Neural progenitor cell (in vitro differentiated cells): ENCODE measurements at regions not wholly inside any gene's neighbourhood (a gene's known extent, or its start where the extent isn't known, plus 50 kb on each side); places are given as distances from the start of the nearest gene placed in this dataset.
"Not testable (repeated sequence)": the region's sequence is repeated elsewhere in the genome, so short reads cannot be mapped to it uniquely, and the experiment has no call there.

Source experiments
- DNase-seq: peaks from one replicate; pipeline ENCODE4 v3.0.0-alpha.2; 2016; ENCODE audit warnings: low spot score
- H2AFZ ChIP-seq: fragments of 200-600 bp; sonication (generic); replicated peaks from 2 replicates; pipeline ENCODE4 v1.6.1; 2016; ENCODE audit warnings: antibody characterized with exemption
- H3F3A ChIP-seq: fragments of 200-600 bp; sonication (generic); 2 replicates; pipeline ENCODE4 v1.6.1; 2016; ENCODE audit warnings: antibody characterized with exemption, low read depth
- H3K27ac ChIP-seq: fragments of 200-600 bp; sonication (generic); 2 replicates; pipeline ENCODE4 v1.5.1; 2016; ENCODE audit warnings: mild to moderate bottlenecking
- H3K27me3 ChIP-seq: fragments of 200-600 bp; sonication (generic); 2 replicates; pipeline ENCODE4 v1.6.1; 2016; ENCODE audit warnings: mild to moderate bottlenecking, moderate library complexity
- H3K36me3 ChIP-seq: fragments of 200-600 bp; sonication (generic); 2 replicates; pipeline ENCODE4 v1.5.1; 2016
- H3K4me1 ChIP-seq: fragments of 200-600 bp; sonication (generic); 2 replicates; pipeline ENCODE4 v1.6.1; 2016; ENCODE audit warnings: mixed run types
- H3K4me2 ChIP-seq: fragments of 200-600 bp; sonication (generic); 2 replicates; pipeline ENCODE4 v1.6.1; 2016
- H3K4me3 ChIP-seq: fragments of 200-600 bp; sonication (generic); 2 replicates; pipeline ENCODE4 v1.5.1; 2016
- H3K79me2 ChIP-seq: fragments of 200-600 bp; sonication (generic); 2 replicates; pipeline ENCODE4 v1.6.1; 2016; ENCODE audit warnings: low read depth
- H3K9ac ChIP-seq: fragments of 200-600 bp; sonication (generic); 2 replicates; pipeline ENCODE4 v1.6.1; 2016
- H3K9me3 ChIP-seq: fragments of 200-600 bp; sonication (generic); 2 replicates; pipeline ENCODE4 v1.5.1; 2016; ENCODE audit warnings: low read depth
- H4K20me1 ChIP-seq: fragments of 200-600 bp; sonication (generic); 2 replicates; pipeline ENCODE4 v1.6.1; 2016; ENCODE audit warnings: low read depth
- H3K27ac Mint-ChIP-seq: 3 replicates; pipeline ENCODE4 v1.8.0; 2021; ENCODE audit warnings: mixed read lengths
- H3K27me3 Mint-ChIP-seq: 2 replicates; pipeline ENCODE4 v1.8.0; 2022; ENCODE audit warnings: low read depth, mild to moderate bottlenecking, inconsistent platforms, moderate library complexity, mixed read lengths; ENCODE audit not compliant: insufficient read depth
- H3K36me3 Mint-ChIP-seq: 3 replicates; pipeline ENCODE4 v1.8.0; 2021; ENCODE audit warnings: mixed read lengths
- H3K4me1 Mint-ChIP-seq: 3 replicates; pipeline ENCODE4 v1.8.0; 2021; ENCODE audit warnings: mixed read lengths
- H3K4me3 Mint-ChIP-seq: 3 replicates; pipeline ENCODE4 v1.8.0; 2021; ENCODE audit warnings: mild to moderate bottlenecking, moderate library complexity, mixed read lengths
- H3K9me3 Mint-ChIP-seq: 3 replicates; pipeline ENCODE4 v1.8.0; 2020; ENCODE audit warnings: mixed read lengths
- EZH2 ChIP-seq: fragments of 200-600 bp; sonication (generic); IDR thresholded peaks from 2 replicates; pipeline ENCODE4 v1.6.1; 2017; ENCODE audit warnings: antibody characterized with exemption, mild to moderate bottlenecking, moderate library complexity
- EZH2phosphoT487 ChIP-seq: fragments of 200-600 bp; sonication (generic); IDR thresholded peaks from 2 replicates; pipeline ENCODE4 v1.6.1; 2017; ENCODE audit warnings: antibody characterized with exemption
- TF ChIP-seq, protein P1 (sequence below): fragments of 200-600 bp; sonication (generic); IDR thresholded peaks from 2 replicates; pipeline ENCODE4 v1.5.1; 2017; ENCODE audit warnings: antibody characterized with exemption, mild to moderate bottlenecking

GRCh38 chr14:71400871-71401321 lies 493.6 kb downstream of the PCNX1 start:
- Mint-ChIP-seq H3K4me1 (peaks cover 7% of the 10 kb centered on the region), H3K4me3 (no peak overlapping the region), H3K27me3 (no peaks in the 10 kb centered on the region), H3K9me3 (peaks cover 1% of the 10 kb centered on the region), H3K36me3 (peaks cover 8% of the 10 kb centered on the region), H3K27ac (no peak overlapping the region)
- Histone ChIP-seq H3K36me3 (no peaks in the 10 kb centered on the region), H3K4me2 (no peak overlapping the region), H3F3A (no peaks in the 10 kb centered on the region), H4K20me1 (no peaks in the 10 kb centered on the region), H3K4me3 (no peak overlapping the region), H3K9me3 (no peaks in the 10 kb centered on the region), H2AFZ (no peak overlapping the region), H3K27ac (no peak overlapping the region), H3K79me2 (peaks cover 51% of the 10 kb centered on the region), H3K9ac (no peak overlapping the region), H3K4me1 (peaks cover 11% of the 10 kb centered on the region), H3K27me3 (no peaks in the 10 kb centered on the region)
- TF ChIP-seq, protein P1, sequence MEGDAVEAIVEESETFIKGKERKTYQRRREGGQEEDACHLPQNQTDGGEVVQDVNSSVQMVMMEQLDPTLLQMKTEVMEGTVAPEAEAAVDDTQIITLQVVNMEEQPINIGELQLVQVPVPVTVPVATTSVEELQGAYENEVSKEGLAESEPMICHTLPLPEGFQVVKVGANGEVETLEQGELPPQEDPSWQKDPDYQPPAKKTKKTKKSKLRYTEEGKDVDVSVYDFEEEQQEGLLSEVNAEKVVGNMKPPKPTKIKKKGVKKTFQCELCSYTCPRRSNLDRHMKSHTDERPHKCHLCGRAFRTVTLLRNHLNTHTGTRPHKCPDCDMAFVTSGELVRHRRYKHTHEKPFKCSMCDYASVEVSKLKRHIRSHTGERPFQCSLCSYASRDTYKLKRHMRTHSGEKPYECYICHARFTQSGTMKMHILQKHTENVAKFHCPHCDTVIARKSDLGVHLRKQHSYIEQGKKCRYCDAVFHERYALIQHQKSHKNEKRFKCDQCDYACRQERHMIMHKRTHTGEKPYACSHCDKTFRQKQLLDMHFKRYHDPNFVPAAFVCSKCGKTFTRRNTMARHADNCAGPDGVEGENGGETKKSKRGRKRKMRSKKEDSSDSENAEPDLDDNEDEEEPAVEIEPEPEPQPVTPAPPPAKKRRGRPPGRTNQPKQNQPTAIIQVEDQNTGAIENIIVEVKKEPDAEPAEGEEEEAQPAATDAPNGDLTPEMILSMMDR: no peak
- TF ChIP-seq EZH2: no peak
- TF ChIP-seq EZH2phosphoT487: no peak
- no peak for DNase-seq

GRCh38 chr14:71402415-71402814 lies 495.2 kb downstream of the PCNX1 start:
- not testable (repeated sequence) for H3K4me3 ChIP-seq, H3K4me2 ChIP-seq, H3K9me3 Mint-ChIP-seq, H3K27me3 ChIP-seq, H3K9me3 ChIP-seq, H3K27me3 Mint-ChIP-seq, H3K27ac ChIP-seq, H3K4me1 Mint-ChIP-seq, H3K4me3 Mint-ChIP-seq, H3F3A ChIP-seq, H3K9ac ChIP-seq, H3K36me3 Mint-ChIP-seq, DNase-seq, H3K36me3 ChIP-seq, H4K20me1 ChIP-seq, H3K27ac Mint-ChIP-seq, H2AFZ ChIP-seq
- Histone ChIP-seq H3K4me1 (peaks cover 11% of the 10 kb centered on the region), H3K79me2 (peaks cover 52% of the 10 kb centered on the region)

- peaks cover 50% of the 10 kb centered on the region for H3K79me2 ChIP-seq
Measured at GRCh38 chr14:71403656-71404055, 496.4 kb downstream of the PCNX1 start.

GRCh38 chr14:71405676-71406075 lies 498.4 kb downstream of the PCNX1 start:
- H3K4me3 ChIP-seq: no peak overlapping the region

More at GRCh38 chr14:71403656-71404055, 496.4 kb downstream of the PCNX1 start:
- no peaks in the 10 kb centered on the region for H4K20me1 ChIP-seq
- no peak overlapping the region for H3K4me3 ChIP-seq
- H3F3A ChIP-seq: peaks cover 11% of the 10 kb centered on the region
- H3K9me3 Mint-ChIP-seq: peaks cover 3% of the 10 kb centered on the region
- TF ChIP-seq EZH2 (no peak), EZH2phosphoT487 (no peak)
- TF ChIP-seq, protein P1: no peak
- no peak overlapping the region for H3K27ac Mint-ChIP-seq
- no peaks in the 10 kb centered on the region for H3K9me3 ChIP-seq
- no peaks in the 10 kb centered on the region for H3K36me3 ChIP-seq
- H3K4me1 ChIP-seq: peaks cover 19% of the 10 kb centered on the region
- H3K4me2 ChIP-seq: no peak overlapping the region
- H3K27ac ChIP-seq: no peak overlapping the region
- no peaks in the 10 kb centered on the region for H3K27me3 Mint-ChIP-seq
- no peaks in the 10 kb centered on the region for H3K27me3 ChIP-seq
- H3K9ac ChIP-seq: no peak overlapping the region
- H2AFZ ChIP-seq: no peak overlapping the region
- H3K4me1 Mint-ChIP-seq: peaks cover 7% of the 10 kb centered on the region
- peaks cover 9% of the 10 kb centered on the region for H3K36me3 Mint-ChIP-seq
- DNase-seq: no peak
- H3K4me3 Mint-ChIP-seq: no peak overlapping the region

More at GRCh38 chr14:71405676-71406075, 498.4 kb downstream of the PCNX1 start:
- Histone ChIP-seq H3K79me2 (peaks cover 62% of the 10 kb centered on the region), H3K27ac (no peak overlapping the region), H3F3A (peaks cover 13% of the 10 kb centered on the region), H3K27me3 (no peaks in the 10 kb centered on the region), H3K9ac (no peak overlapping the region), H4K20me1 (no peaks in the 10 kb centered on the region), H3K4me1 (peaks cover 22% of the 10 kb centered on the region), H2AFZ (no peak overlapping the region), H3K36me3 (no peaks in the 10 kb centered on the region), H3K4me2 (no peak overlapping the region), H3K9me3 (no peaks in the 10 kb centered on the region)
- H3K9me3 Mint-ChIP-seq: peaks cover 3% of the 10 kb centered on the region
- H3K27ac Mint-ChIP-seq: no peak overlapping the region
- peaks cover 3% of the 10 kb centered on the region for H3K4me1 Mint-ChIP-seq
- H3K36me3 Mint-ChIP-seq: peaks cover 12% of the 10 kb centered on the region
- no peak overlapping the region for H3K4me3 Mint-ChIP-seq
- no peaks in the 10 kb centered on the region for H3K27me3 Mint-ChIP-seq
- TF ChIP-seq EZH2phosphoT487 (no peak), EZH2 (no peak)
- TF ChIP-seq, protein P1: no peak
- no peak for DNase-seq
